NCI-H345 (cell line): ENCODE measurements at regions not wholly inside any gene's neighbourhood (a gene's known extent, or its start where the extent isn't known, plus 50 kb on each side); places are given as distances from the start of the nearest gene placed in this dataset.
"Not testable (repeated sequence)": the region's sequence is repeated elsewhere in the genome, so short reads cannot be mapped to it uniquely, and the experiment has no call there.

Source experiments
- DNase-seq: peaks from one replicate; lab custom pipeline; 2025; lab: John Stamatoyannopoulos, UW

GRCh38 chr5:1748271-1748670 lies 51.4 kb downstream of the MRPL36 start:
- DNase-seq, result no peak

- no peak for DNase-seq
Observed at GRCh38 chr5:1747803-1748085, 51.9 kb downstream of the MRPL36 start.

GRCh38 chr5:1747079-1747802 lies 52.4 kb downstream of the MRPL36 start:
- no peak for DNase-seq

- DNase-seq, result no peak
Observed at GRCh38 chr5:1746371-1747078, 53.1 kb downstream of the MRPL36 start.

- DNase-seq, result no peak
Observed at GRCh38 chr5:1745796-1746370, 53.8 kb downstream of the MRPL36 start.

GRCh38 chr5:1745123-1745795 lies 54.4 kb downstream of the MRPL36 start:
- DNase-seq, result no peak

- DNase-seq, result no peak
Observed at GRCh38 chr5:1744393-1745122, 55.1 kb downstream of the MRPL36 start.

- DNase-seq, result no peak
Observed at GRCh38 chr5:1743769-1744085, 55.9 kb downstream of the MRPL36 start.

- DNase-seq, result no peak
Observed at GRCh38 chr5:1743061-1743768, 56.4 kb downstream of the MRPL36 start.

- DNase-seq, result no peak
Observed at GRCh38 chr5:1737790-1738405, 61.7 kb downstream of the MRPL36 start.

- no peak for DNase-seq
Observed at GRCh38 chr5:1736889-1737711, 62.5 kb downstream of the MRPL36 start.

GRCh38 chr5:1736065-1736464 lies 63.6 kb downstream of the MRPL36 start:
- no peak for DNase-seq

GRCh38 chr5:1735320-1735970 lies 64.2 kb downstream of the MRPL36 start:
- peak; percentile 9 for DNase-seq

- no peak for DNase-seq
Observed at GRCh38 chr5:1734908-1735289, 64.7 kb downstream of the MRPL36 start.

- no peak for DNase-seq
Observed at GRCh38 chr5:1734271-1734907, 65.2 kb downstream of the MRPL36 start.

- DNase-seq, result no peak
Observed at GRCh38 chr5:1733369-1733768, 66.3 kb downstream of the MRPL36 start.

GRCh38 chr5:1732945-1733344 lies 66.7 kb downstream of the MRPL36 start:
- no peak for DNase-seq

- DNase-seq, result no peak
Observed at GRCh38 chr5:1732238-1732941, 67.2 kb downstream of the MRPL36 start.

- not testable (repeated sequence) for DNase-seq
Observed at GRCh38 chr5:1731855-1732237, 67.8 kb downstream of the MRPL36 start.
